Fibroblast of skin of right biceps (primary cell): ENCODE measurements at regions not wholly inside any gene's neighbourhood (a gene's known extent, or its start where the extent isn't known, plus 50 kb on each side); places are given as distances from the start of the nearest gene placed in this dataset.
A peak's percentile ranks its signal among the peaks of the same experiment; 100 is the strongest.

Experiments
- DNase-seq: peaks from one replicate; pipeline ENCODE4 v3.0.0-alpha.2; 2013

GRCh38 chr5:41670854-41671479 lies 160.6 kb upstream of the PLCXD3 start:
- DNase-seq = no peak

GRCh38 chr5:41670216-41670615 lies 159.8 kb upstream of the PLCXD3 start:
- DNase-seq = no peak

- no peak for DNase-seq
Measured at GRCh38 chr5:41661254-41661653, 150.9 kb upstream of the PLCXD3 start.

- DNase-seq = no peak
Measured at GRCh38 chr5:41656597-41656996, 146.2 kb upstream of the PLCXD3 start.

GRCh38 chr5:41650131-41650530 lies 139.7 kb upstream of the PLCXD3 start:
- no peak for DNase-seq

- DNase-seq = peak; percentile 52
Measured at GRCh38 chr5:41649659-41650058, 139.3 kb upstream of the PLCXD3 start.

GRCh38 chr5:41648996-41649395 lies 138.6 kb upstream of the PLCXD3 start:
- no peak for DNase-seq

GRCh38 chr5:41641621-41642020 lies 131.2 kb upstream of the PLCXD3 start:
- DNase-seq = no peak

- DNase-seq = no peak
Measured at GRCh38 chr5:41638685-41639084, 128.3 kb upstream of the PLCXD3 start.

- no peak for DNase-seq
Measured at GRCh38 chr5:41637869-41638268, 127.5 kb upstream of the PLCXD3 start.

- no peak for DNase-seq
Measured at GRCh38 chr5:41637424-41637823, 127.0 kb upstream of the PLCXD3 start.

- DNase-seq = no peak
Measured at GRCh38 chr5:41636605-41637004, 126.2 kb upstream of the PLCXD3 start.

GRCh38 chr5:41629897-41630296 lies 119.5 kb upstream of the PLCXD3 start:
- no peak for DNase-seq

GRCh38 chr5:41625571-41625970 lies 115.2 kb upstream of the PLCXD3 start:
- no peak for DNase-seq

- no peak for DNase-seq
Measured at GRCh38 chr5:41621420-41621819, 111.0 kb upstream of the PLCXD3 start.

- DNase-seq = no peak
Measured at GRCh38 chr5:41617843-41618515, 107.6 kb upstream of the PLCXD3 start.

- no peak for DNase-seq
Measured at GRCh38 chr5:41610386-41610785, 100.0 kb upstream of the PLCXD3 start.

- no peak for DNase-seq
Measured at GRCh38 chr5:41600731-41601130, 90.3 kb upstream of the PLCXD3 start.

- DNase-seq = no peak
Measured at GRCh38 chr5:41598011-41598410, 87.6 kb upstream of the PLCXD3 start.

- no peak for DNase-seq
Measured at GRCh38 chr5:41587668-41588067, 77.3 kb upstream of the PLCXD3 start.

GRCh38 chr5:41575110-41575779 lies 64.8 kb upstream of the PLCXD3 start:
- DNase-seq = no peak

GRCh38 chr5:41574391-41574790 lies 64.0 kb upstream of the PLCXD3 start:
- DNase-seq = no peak
